HEK293 (cell line): ENCODE measurements at regions not wholly inside any gene's neighbourhood (a gene's known extent, or its start where the extent isn't known, plus 50 kb on each side); places are given as distances from the start of the nearest gene placed in this dataset.

Experiments used
- CTCF ChIA-PET: fragments of 350-600 bp; formaldehyde crosslinking; extraction: SDS; loops from one replicate; lab custom pipeline; 2021; ENCODE audit warnings: antibody characterized with exemption; lab: Yijun Ruan, JAX
- POLR2A ChIA-PET: fragments of 300-600 bp; formaldehyde crosslinking; extraction: SDS; loops from one replicate; lab custom pipeline; 2020; ENCODE audit warnings: antibody characterized with exemption, inconsistent platforms; lab: Yijun Ruan, JAX
- H3K27ac ChIP-seq: fragments of 200-500 bp; sonication (Bioruptor generic); 2 replicates; pipeline ENCODE4 v1.5.1; 2014; ENCODE audit warnings: low read depth, low read length, control low read depth, inconsistent platforms; ENCODE audit errors: extremely low read depth
- H3K36me3 ChIP-seq, 2 experiments: fragments of 200-500 bp in 1 of 2; sonication (Bioruptor generic) in 1 of 2; 1 replicate in 1 of 2; 2 replicates in 1 of 2; pipeline ENCODE4 v1.5.1; 2014 to 2017; ENCODE audit warnings: inconsistent platforms in 2 of 2, low read length in 2 of 2; ENCODE audit not compliant: control insufficient read depth in 2 of 2, insufficient read depth in 1 of 2
- H3K4me1 ChIP-seq: fragments of 200-500 bp; sonication (Bioruptor generic); 2 replicates; pipeline ENCODE4 v1.5.1; 2014; ENCODE audit warnings: mild to moderate bottlenecking, low read length, inconsistent platforms; ENCODE audit not compliant: control insufficient read depth, insufficient read depth
- H3K4me3 ChIP-seq: 2 replicates; pipeline ENCODE4 v1.5.1; 2011; ENCODE audit warnings: low read depth, mild to moderate bottlenecking, control low read depth, low read length, moderate library complexity
- H3K9me3 ChIP-seq: fragments of 200-500 bp; sonication (Bioruptor generic); 2 replicates; pipeline ENCODE4 v1.5.1; 2014; ENCODE audit warnings: low read depth, low read length, inconsistent platforms; ENCODE audit not compliant: control insufficient read depth, insufficient read depth
- SALL2 ChIP-seq: fragments of 450-650 bp; formaldehyde crosslinking; IDR thresholded peaks from 2 replicates; pipeline ENCODE4 v1.5.0; 2017; ENCODE audit warnings: missing biosample characterization, mild to moderate bottlenecking, missing genetic modification characterization, borderline replicate concordance
- SP3 ChIP-seq: fragments of 450-650 bp; formaldehyde crosslinking; IDR thresholded peaks from 2 replicates; pipeline ENCODE4 v1.5.1; 2016; ENCODE audit warnings: missing biosample characterization, missing genetic modification characterization
- ZFHX2 ChIP-seq: fragments of 450-650 bp; formaldehyde crosslinking; conservative IDR thresholded peaks from 2 replicates; pipeline ENCODE4 v1.5.1; 2016; ENCODE audit warnings: missing biosample characterization, missing genetic modification characterization
- ZIC2 ChIP-seq: fragments of 450-650 bp; formaldehyde crosslinking; IDR thresholded peaks from 2 replicates; pipeline ENCODE4 v1.5.1; 2016; ENCODE audit warnings: missing biosample characterization, missing genetic modification characterization
- ZNF146 ChIP-seq: fragments of 450-650 bp; formaldehyde crosslinking; IDR thresholded peaks from 2 replicates; pipeline ENCODE4 v1.5.1; 2016; ENCODE audit warnings: missing biosample characterization, missing genetic modification characterization
- ZNF248 ChIP-seq: fragments of 450-650 bp; formaldehyde crosslinking; IDR thresholded peaks from 2 replicates; pipeline ENCODE4 v1.5.1; 2017; ENCODE audit warnings: missing biosample characterization, missing genetic modification characterization
- ZNF274 ChIP-seq, 2 experiments: fragments of 200-500 bp in 1 of 2; fragments of 450-650 bp in 1 of 2; sonication (Bioruptor generic) in 1 of 2; formaldehyde crosslinking in 1 of 2; IDR thresholded peaks; 2 replicates each; pipeline versions ENCODE4 v1.5.1 to v1.6.1; 2014 to 2016; ENCODE audit warnings: borderline replicate concordance in 1 of 2, inconsistent platforms in 1 of 2, low read length in 1 of 2, missing biosample characterization in 1 of 2, missing genetic modification characterization in 1 of 2
- ZNF292 ChIP-seq: fragments of 450-650 bp; formaldehyde crosslinking; IDR thresholded peaks from 2 replicates; pipeline ENCODE4 v1.5.1; 2016; ENCODE audit warnings: low read depth, missing biosample characterization, missing genetic modification characterization, borderline replicate concordance
- ZNF324 ChIP-seq: fragments of 450-650 bp; formaldehyde crosslinking; IDR thresholded peaks from 2 replicates; pipeline ENCODE4 v1.5.1; 2016; ENCODE audit warnings: missing biosample characterization, missing genetic modification characterization
- ZNF530 ChIP-seq: fragments of 450-650 bp; formaldehyde crosslinking; IDR thresholded peaks from 2 replicates; pipeline ENCODE4 v1.5.1; 2016; ENCODE audit warnings: low read depth, missing biosample characterization, missing genetic modification characterization
- ZNF544 ChIP-seq: fragments of 450-650 bp; formaldehyde crosslinking; IDR thresholded peaks from 2 replicates; pipeline ENCODE4 v1.5.0; 2017; ENCODE audit warnings: missing biosample characterization, missing genetic modification characterization
- ZNF548 ChIP-seq: fragments of 450-650 bp; formaldehyde crosslinking; IDR thresholded peaks from 2 replicates; pipeline ENCODE4 v1.5.1; 2016; ENCODE audit warnings: missing biosample characterization, missing genetic modification characterization
- ZNF561 ChIP-seq: fragments of 450-650 bp; IDR thresholded peaks from 2 replicates; pipeline ENCODE4 v1.5.1; 2018; ENCODE audit warnings: missing biosample characterization, missing genetic modification characterization, borderline replicate concordance
- ZNF677 ChIP-seq: fragments of 450-650 bp; IDR thresholded peaks from 2 replicates; pipeline ENCODE4 v1.5.0; 2018; ENCODE audit warnings: missing biosample characterization, mild to moderate bottlenecking, missing genetic modification characterization, moderate library complexity
- ZNF830 ChIP-seq: fragments of 450-650 bp; IDR thresholded peaks from 2 replicates; pipeline ENCODE4 v1.5.0; 2018; ENCODE audit warnings: missing biosample characterization, missing genetic modification characterization, low read depth, mild to moderate bottlenecking, moderate library complexity
- ZSCAN16 ChIP-seq: fragments of 450-650 bp; formaldehyde crosslinking; IDR thresholded peaks from 2 replicates; pipeline ENCODE4 v1.5.1; 2016; ENCODE audit warnings: missing biosample characterization, missing genetic modification characterization
- TF ChIP-seq, protein P1 (sequence below): fragments of 450-650 bp; formaldehyde crosslinking; IDR thresholded peaks from 2 replicates; pipeline ENCODE4 v1.5.1; 2016; ENCODE audit warnings: missing biosample characterization, missing genetic modification characterization
- TF ChIP-seq, protein P2 (sequence below): fragments of 450-650 bp; formaldehyde crosslinking; IDR thresholded peaks from 2 replicates; pipeline ENCODE4 v1.5.1; 2016; ENCODE audit warnings: missing biosample characterization, missing genetic modification characterization
- TF ChIP-seq, protein P3 (sequence below): fragments of 450-650 bp; formaldehyde crosslinking; IDR thresholded peaks from 2 replicates; pipeline ENCODE4 v1.5.1; 2017; ENCODE audit warnings: missing biosample characterization, missing genetic modification characterization
- TF ChIP-seq, protein P4 (sequence below): fragments of 450-650 bp; formaldehyde crosslinking; IDR thresholded peaks from 2 replicates; pipeline ENCODE4 v1.5.1; 2016; ENCODE audit warnings: missing biosample characterization, missing genetic modification characterization, low read depth
- TF ChIP-seq, protein P5 (sequence below): fragments of 450-650 bp; formaldehyde crosslinking; IDR thresholded peaks from 2 replicates; pipeline ENCODE4 v1.5.1; 2016; ENCODE audit warnings: missing biosample characterization, missing genetic modification characterization

DNA sequence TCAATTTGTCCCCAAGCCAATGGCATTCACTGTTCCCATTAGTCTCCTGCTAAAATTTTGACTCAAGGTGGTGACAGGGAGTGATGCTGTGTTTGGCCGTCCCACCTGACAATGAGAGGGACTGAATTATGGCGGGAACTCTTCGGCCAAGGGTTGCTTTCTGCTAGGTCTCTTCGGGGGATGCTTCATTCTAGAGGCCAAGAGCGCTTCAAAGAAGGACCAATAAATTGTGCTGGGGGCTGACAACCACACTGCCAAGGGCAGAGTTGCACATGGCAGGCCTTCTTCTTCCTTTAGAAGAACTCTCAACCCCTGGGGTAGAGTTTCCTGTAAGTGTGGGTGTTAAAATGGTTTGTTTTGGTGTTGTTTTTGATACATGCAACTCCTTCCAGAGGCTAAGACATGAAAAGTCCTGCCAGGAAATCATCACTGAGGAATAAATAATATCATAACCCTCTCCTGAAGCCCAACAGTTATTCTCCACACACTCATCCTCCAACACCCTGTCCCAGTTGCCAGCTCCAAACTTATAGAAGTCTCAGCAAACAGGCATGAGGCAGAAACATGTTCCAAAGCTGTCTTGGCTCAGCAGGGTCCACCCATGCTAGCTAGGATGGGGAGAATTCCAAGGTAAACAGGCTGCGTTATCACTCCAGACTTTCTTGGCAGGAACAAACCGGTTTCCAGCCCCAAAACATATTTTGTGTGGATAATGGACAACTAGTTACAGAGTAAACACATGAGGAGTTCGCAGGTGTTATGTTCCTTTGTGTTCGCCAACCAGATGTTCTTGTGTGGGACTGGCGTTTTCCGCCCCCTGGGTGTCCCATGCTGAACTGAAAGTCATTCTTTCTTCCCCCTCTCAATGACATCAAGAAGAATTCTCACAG is 396.7 kb upstream of the RGMA start (continued):
- TF ChIP-seq, protein P1, sequence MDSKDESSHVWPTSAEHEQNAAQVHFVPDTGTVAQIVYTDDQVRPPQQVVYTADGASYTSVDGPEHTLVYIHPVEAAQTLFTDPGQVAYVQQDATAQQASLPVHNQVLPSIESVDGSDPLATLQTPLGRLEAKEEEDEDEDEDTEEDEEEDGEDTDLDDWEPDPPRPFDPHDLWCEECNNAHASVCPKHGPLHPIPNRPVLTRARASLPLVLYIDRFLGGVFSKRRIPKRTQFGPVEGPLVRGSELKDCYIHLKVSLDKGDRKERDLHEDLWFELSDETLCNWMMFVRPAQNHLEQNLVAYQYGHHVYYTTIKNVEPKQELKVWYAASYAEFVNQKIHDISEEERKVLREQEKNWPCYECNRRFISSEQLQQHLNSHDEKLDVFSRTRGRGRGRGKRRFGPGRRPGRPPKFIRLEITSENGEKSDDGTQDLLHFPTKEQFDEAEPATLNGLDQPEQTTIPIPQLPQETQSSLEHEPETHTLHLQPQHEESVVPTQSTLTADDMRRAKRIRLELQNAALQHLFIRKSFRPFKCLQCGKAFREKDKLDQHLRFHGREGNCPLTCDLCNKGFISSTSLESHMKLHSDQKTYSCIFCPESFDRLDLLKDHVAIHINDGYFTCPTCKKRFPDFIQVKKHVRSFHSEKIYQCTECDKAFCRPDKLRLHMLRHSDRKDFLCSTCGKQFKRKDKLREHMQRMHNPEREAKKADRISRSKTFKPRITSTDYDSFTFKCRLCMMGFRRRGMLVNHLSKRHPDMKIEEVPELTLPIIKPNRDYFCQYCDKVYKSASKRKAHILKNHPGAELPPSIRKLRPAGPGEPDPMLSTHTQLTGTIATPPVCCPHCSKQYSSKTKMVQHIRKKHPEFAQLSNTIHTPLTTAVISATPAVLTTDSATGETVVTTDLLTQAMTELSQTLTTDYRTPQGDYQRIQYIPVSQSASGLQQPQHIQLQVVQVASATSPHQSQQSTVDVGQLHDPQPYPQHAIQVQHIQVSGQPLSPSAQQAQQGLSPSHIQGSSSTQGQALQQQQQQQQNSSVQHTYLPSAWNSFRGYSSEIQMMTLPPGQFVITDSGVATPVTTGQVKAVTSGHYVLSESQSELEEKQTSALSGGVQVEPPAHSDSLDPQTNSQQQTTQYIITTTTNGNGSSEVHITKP (tag by site-specific recombination), result no peak

DNA sequence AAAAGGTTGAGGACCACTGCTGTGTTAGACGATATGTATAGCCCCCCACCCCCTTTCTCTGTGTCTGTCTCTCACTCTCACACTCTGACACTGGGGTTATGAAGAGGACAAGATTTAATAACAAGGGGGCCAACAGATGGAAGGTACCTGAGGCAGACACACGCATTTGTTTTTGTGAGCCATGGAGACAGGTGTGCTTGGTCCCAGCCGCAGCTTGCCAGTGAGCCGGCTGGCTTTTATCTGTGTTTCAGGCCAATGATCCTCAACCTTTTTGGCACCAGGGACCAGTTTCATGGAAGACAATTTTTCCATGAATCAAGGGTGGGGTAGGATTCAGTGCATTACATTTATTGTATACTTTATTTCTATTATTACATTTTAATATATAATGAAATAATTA is 394.9 kb upstream of the RGMA start:
- TF ChIP-seq ZSCAN16 (tag by site-specific recombination), result no peak
- no peak for TF ChIP-seq ZNF544 (tag by site-specific recombination)
- TF ChIP-seq ZNF677 (tag by site-specific recombination), result no peak
- TF ChIP-seq ZNF561, result no peak
- no peak for TF ChIP-seq SP3 (tag by site-specific recombination)
- TF ChIP-seq ZNF274 (IDR thresholded peaks at IDR 0.05; ENCODE audit: low read length), result no peak
- no peak for TF ChIP-seq ZNF274 (tag by site-specific recombination; IDR thresholded peaks at IDR 0.05; ENCODE audit: borderline replicate concordance)
- TF ChIP-seq, protein P2, sequence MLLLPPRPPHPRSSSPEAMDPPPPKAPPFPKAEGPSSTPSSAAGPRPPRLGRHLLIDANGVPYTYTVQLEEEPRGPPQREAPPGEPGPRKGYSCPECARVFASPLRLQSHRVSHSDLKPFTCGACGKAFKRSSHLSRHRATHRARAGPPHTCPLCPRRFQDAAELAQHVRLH (tag by site-specific recombination), result no peak
- no peak for TF ChIP-seq ZNF146 (tag by site-specific recombination)
- TF ChIP-seq ZNF292 (tag by site-specific recombination), result no peak
- no peak for TF ChIP-seq ZNF248 (tag by site-specific recombination)
- no peak for TF ChIP-seq ZFHX2
- no peak for TF ChIP-seq SALL2 (tag by site-specific recombination)
- no peak overlapping the region for H3K4me3 ChIP-seq
- ChIA-PET POLR2A (no interaction called here), CTCF (no interaction called here)
- no peaks in the 10 kb centered on the region for H3K9me3 ChIP-seq
- H3K4me1 ChIP-seq, result no peaks in the 10 kb centered on the region
- no peaks in the 10 kb centered on the region for H3K36me3 ChIP-seq
- H3K27ac ChIP-seq, result no peak overlapping the region

- H3K4me3 ChIP-seq, result no peak overlapping the region
- H3K27ac ChIP-seq, result no peak overlapping the region
- ChIA-PET CTCF (interaction anchor here (0.7 kb wide), 1 partner anchor 245 kb away, joined by 3 read pairs; no protein-coding TSS in a partner anchor), POLR2A (no interaction called here)
- no peaks in the 10 kb centered on the region for H3K36me3 ChIP-seq
- H3K4me1 ChIP-seq, result no peaks in the 10 kb centered on the region
- no peaks in the 10 kb centered on the region for H3K9me3 ChIP-seq
- no peak for TF ChIP-seq ZNF324
Observed at GRCh38 chr15:93482731-93483130, 393.7 kb upstream of the RGMA start.

DNA sequence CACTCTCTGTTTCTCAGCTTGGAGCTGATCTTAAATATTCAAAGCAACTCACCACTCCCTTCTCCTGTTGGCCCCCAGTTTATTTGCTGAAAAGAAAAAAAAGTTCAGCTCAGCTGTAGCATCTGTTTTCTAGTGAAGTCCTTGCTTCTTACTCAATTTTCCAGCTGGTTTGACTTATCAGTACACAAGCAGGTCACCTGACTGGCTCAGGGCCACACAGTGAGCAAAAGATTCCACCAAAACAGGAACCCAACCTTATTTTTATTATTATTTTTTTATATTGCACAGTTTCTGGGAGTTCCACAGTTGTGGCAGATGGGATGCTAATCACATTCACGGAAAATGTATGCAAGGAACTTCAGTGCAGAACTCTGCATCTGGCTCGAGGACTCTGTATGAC is 390.7 kb upstream of the RGMA start:
- H3K4me3 ChIP-seq, result no peak overlapping the region
- H3K4me1 ChIP-seq, result no peaks in the 10 kb centered on the region
- H3K9me3 ChIP-seq, result no peaks in the 10 kb centered on the region
- no peak overlapping the region for H3K27ac ChIP-seq
- no peaks in the 10 kb centered on the region for H3K36me3 ChIP-seq
- POLR2A ChIA-PET, result no interaction called here
- CTCF ChIA-PET, result no interaction called here
- TF ChIP-seq, protein P3, sequence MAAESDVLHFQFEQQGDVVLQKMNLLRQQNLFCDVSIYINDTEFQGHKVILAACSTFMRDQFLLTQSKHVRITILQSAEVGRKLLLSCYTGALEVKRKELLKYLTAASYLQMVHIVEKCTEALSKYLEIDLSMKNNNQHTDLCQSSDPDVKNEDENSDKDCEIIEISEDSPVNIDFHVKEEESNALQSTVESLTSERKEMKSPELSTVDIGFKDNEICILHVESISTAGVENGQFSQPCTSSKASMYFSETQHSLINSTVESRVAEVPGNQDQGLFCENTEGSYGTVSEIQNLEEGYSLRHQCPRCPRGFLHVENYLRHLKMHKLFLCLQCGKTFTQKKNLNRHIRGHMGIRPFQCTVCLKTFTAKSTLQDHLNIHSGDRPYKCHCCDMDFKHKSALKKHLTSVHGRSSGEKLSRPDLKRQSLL, result no peak
- TF ChIP-seq ZNF544 (tag by site-specific recombination), result no peak
- TF ChIP-seq ZNF548 (tag by site-specific recombination), result no peak
- TF ChIP-seq ZIC2 (tag by site-specific recombination), result no peak
- TF ChIP-seq ZNF830 (tag by site-specific recombination), result no peak
- TF ChIP-seq, protein P4, sequence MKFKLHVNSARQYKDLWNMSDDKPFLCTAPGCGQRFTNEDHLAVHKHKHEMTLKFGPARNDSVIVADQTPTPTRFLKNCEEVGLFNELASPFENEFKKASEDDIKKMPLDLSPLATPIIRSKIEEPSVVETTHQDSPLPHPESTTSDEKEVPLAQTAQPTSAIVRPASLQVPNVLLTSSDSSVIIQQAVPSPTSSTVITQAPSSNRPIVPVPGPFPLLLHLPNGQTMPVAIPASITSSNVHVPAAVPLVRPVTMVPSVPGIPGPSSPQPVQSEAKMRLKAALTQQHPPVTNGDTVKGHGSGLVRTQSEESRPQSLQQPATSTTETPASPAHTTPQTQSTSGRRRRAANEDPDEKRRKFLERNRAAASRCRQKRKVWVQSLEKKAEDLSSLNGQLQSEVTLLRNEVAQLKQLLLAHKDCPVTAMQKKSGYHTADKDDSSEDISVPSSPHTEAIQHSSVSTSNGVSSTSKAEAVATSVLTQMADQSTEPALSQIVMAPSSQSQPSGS (tag by site-specific recombination), result no peak
- no peak for TF ChIP-seq ZFHX2
- TF ChIP-seq, protein P5, sequence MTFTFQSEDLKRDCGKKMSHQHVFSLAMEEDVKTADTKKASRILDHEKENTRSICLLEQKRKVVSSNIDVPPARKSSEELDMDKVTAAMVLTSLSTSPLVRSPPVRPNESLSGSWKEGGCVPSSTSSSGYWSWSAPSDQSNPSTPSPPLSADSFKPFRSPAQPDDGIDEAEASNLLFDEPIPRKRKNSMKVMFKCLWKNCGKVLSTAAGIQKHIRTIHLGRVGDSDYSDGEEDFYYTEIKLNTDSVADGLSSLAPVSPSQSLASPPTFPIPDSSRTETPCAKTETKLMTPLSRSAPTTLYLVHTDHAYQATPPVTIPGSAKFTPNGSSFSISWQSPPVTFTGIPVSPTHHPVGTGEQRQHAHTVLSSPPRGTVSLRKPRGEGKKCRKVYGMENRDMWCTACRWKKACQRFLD (tag by site-specific recombination), result no peak
- TF ChIP-seq ZNF530 (tag by site-specific recombination), result no peak
- TF ChIP-seq ZNF146 (tag by site-specific recombination), result no peak
